K562 (cell line): ENCODE measurements at regions not wholly inside any gene's neighbourhood (a gene's known extent, or its start where the extent isn't known, plus 50 kb on each side); places are given as distances from the start of the nearest gene placed in this dataset.

Source experiments
- ATAC-seq: fragments of 200-7000 bp; cut with Tn5 transposase; 3 replicates; pipeline ENCODE4 v1.9.1; 2020; ENCODE audit warnings: moderate library complexity
- BruUV-seq: library from RNA; stranded (reverse); fragments of 400-500 nt; replicated peaks from 2 replicates; lab custom pipeline; 2021; lab: Mats Ljungman, UMichigan
- CTCF ChIA-PET: fragments of 300-600 bp; formaldehyde crosslinking; extraction: SDS; loops from one replicate; lab custom pipeline; 2021; ENCODE audit warnings: low intra/inter-chr PET ratio; lab: Yijun Ruan, JAX
- POLR2A ChIA-PET: fragments of 300-600, 350-650 bp; sonication (Branson Sonifier 250); formaldehyde crosslinking; extraction: SDS; loops from one replicate; lab custom pipeline; 2021; ENCODE audit warnings: antibody characterized with exemption, inconsistent platforms; lab: Yijun Ruan, JAX
- DNase-seq, 4 experiments: peaks; one replicate each; pipeline versions ENCODE4 v3.0.0 to v3.0.0-alpha.2; 2011 to 2018; ENCODE audit warnings: low spot score in 3 of 4, mixed read lengths in 3 of 4; ENCODE audit errors: extremely low read depth in 1 of 4
- FAIRE-seq: peaks from 2 replicates; lab custom pipeline; 2011; peaks lifted over from hg19 to GRCh38; lab: Jason Lieb, UNC
- H2AFZ ChIP-seq: 2 replicates; pipeline ENCODE4 v1.6.0; 2011; ENCODE audit warnings: low read depth, low read length, control low read depth, inconsistent platforms
- H3K27ac ChIP-seq: fragments of 200-600 bp; 3 replicates; pipeline ENCODE4 v1.8.0; 2011; ENCODE audit warnings: low read depth, mild to moderate bottlenecking, control low read depth, inconsistent platforms, low read length, moderate library complexity, mixed read lengths; ENCODE audit errors: extremely low read depth
- H3K27me3 ChIP-seq, 2 experiments: fragments of 300-600 bp in 1 of 2; 2 replicates in 1 of 2; 3 replicates in 1 of 2; pipeline versions ENCODE4 v1.6.0 to v1.8.0; 2011; ENCODE audit warnings: inconsistent platforms in 2 of 2, low read length in 2 of 2, mild to moderate bottlenecking in 1 of 2, mixed read lengths in 1 of 2, moderate library complexity in 1 of 2; ENCODE audit not compliant: control insufficient read depth in 2 of 2, insufficient read depth in 2 of 2
- H3K36me3 ChIP-seq: fragments of 300-600 bp; 3 replicates; pipeline ENCODE4 v1.8.0; 2011; ENCODE audit warnings: mild to moderate bottlenecking, low read length, inconsistent platforms; ENCODE audit not compliant: control insufficient read depth, insufficient read depth
- H3K4me1 ChIP-seq, 2 experiments: fragments of 200-600 bp in 1 of 2; replicated peaks in 1 of 2; 2 replicates in 1 of 2; 3 replicates in 1 of 2; pipeline versions ENCODE4 v1.5.1 to v1.8.0; 2011; ENCODE audit warnings: inconsistent platforms in 2 of 2, low read length in 2 of 2, mild to moderate bottlenecking in 1 of 2, mixed read lengths in 1 of 2, moderate library complexity in 1 of 2; ENCODE audit not compliant: control insufficient read depth in 2 of 2, insufficient read depth in 2 of 2
- H3K4me2 ChIP-seq: 2 replicates; pipeline ENCODE4 v1.6.1; 2011; ENCODE audit warnings: low read length, control low read depth, inconsistent platforms, mixed read lengths; ENCODE audit not compliant: insufficient read depth
- H3K4me3 ChIP-seq: fragments of 200-600 bp; sonication (generic), shearing (Covaris generic); 2 replicates; pipeline ENCODE4 v1.5.1; 2016; ENCODE audit warnings: control low read depth, inconsistent platforms
- H3K79me2 ChIP-seq: fragments of 200-600 bp; 3 replicates; pipeline ENCODE4 v1.8.0; 2011; ENCODE audit warnings: low read length, inconsistent platforms; ENCODE audit not compliant: control insufficient read depth, insufficient read depth
- H3K9ac ChIP-seq, 2 experiments: 2 replicates each; pipeline versions ENCODE4 v1.6.0 to v1.6.1; 2011; ENCODE audit warnings: low read depth in 2 of 2, low read length in 2 of 2, control low read depth in 1 of 2, inconsistent platforms in 1 of 2, mild to moderate bottlenecking in 1 of 2, mixed read lengths in 1 of 2; ENCODE audit not compliant: insufficient read depth in 1 of 2
- H3K9me1 ChIP-seq: one replicate; pipeline ENCODE4 v1.6.0; 2011; ENCODE audit warnings: inconsistent platforms, mild to moderate bottlenecking, low read length, moderate library complexity; ENCODE audit not compliant: control insufficient read depth, insufficient read depth
- H3K9me3 ChIP-seq: replicated peaks from 2 replicates; pipeline ENCODE4 v1.5.1; 2011; ENCODE audit warnings: low read depth, low read length, inconsistent platforms; ENCODE audit not compliant: control insufficient read depth, insufficient read depth
- H4K20me1 ChIP-seq: replicated peaks from 2 replicates; pipeline ENCODE4 v1.6.1; 2011; ENCODE audit warnings: low read length, inconsistent platforms, mixed read lengths; ENCODE audit not compliant: control insufficient read depth, insufficient read depth
- BCOR ChIP-seq: fragments of 450-650 bp; IDR thresholded peaks from 2 replicates; pipeline ENCODE4 v1.6.1; 2016
- BRD4 ChIP-seq: fragments of 200-600 bp; sonication (generic); IDR thresholded peaks from 2 replicates; pipeline ENCODE4 v1.6.1; 2017; ENCODE audit warnings: inconsistent platforms
- CEBPB ChIP-seq: fragments of 450-650 bp; IDR thresholded peaks from 2 replicates; pipeline ENCODE4 v1.6.1; 2016; ENCODE audit warnings: missing genetic modification characterization, missing compliant biosample characterization
- CHCHD3 ChIP-seq: fragments of 250-450 bp; sonication (Bioruptor Pico); IDR thresholded peaks from 2 replicates; pipeline ENCODE4 v2.1.2; 2022; ENCODE audit warnings: mild to moderate bottlenecking
- ERF ChIP-seq: fragments of 450-650 bp; formaldehyde crosslinking; IDR thresholded peaks from 2 replicates; pipeline ENCODE4 v1.4.0; 2020; ENCODE audit warnings: mild to moderate bottlenecking, mixed read lengths
- KDM1A ChIP-seq, 2 experiments: fragments of 450-650 bp; IDR thresholded peaks; 2 replicates each; pipeline ENCODE4 v1.6.1; 2016; ENCODE audit warnings: mild to moderate bottlenecking in 2 of 2
- MCM3 ChIP-seq: fragments of 450-650 bp; IDR thresholded peaks from 2 replicates; pipeline ENCODE4 v1.6.1; 2016
- RFX7 ChIP-seq: fragments of 250-450 bp; sonication (Bioruptor Pico); IDR thresholded peaks from 2 replicates; pipeline ENCODE4 v1.5.1; 2021; ENCODE audit warnings: mild to moderate bottlenecking
- SPI1 ChIP-seq: IDR thresholded peaks from 2 replicates; pipeline ENCODE4 v1.6.1; 2011; ENCODE audit warnings: low read depth, low read length, control low read depth, borderline replicate concordance
- TBL1XR1 ChIP-seq, 2 experiments: IDR thresholded peaks; 2 replicates each; pipeline ENCODE4 v1.6.1; 2012; ENCODE audit warnings: improper control_type of control experiment in 2 of 2, low read length in 2 of 2, mild to moderate bottlenecking in 1 of 2
- ZNF277 ChIP-seq: fragments of 250-450 bp; sonication (Bioruptor Pico); IDR thresholded peaks from 2 replicates; pipeline ENCODE4 v1.8.0; 2022; ENCODE audit warnings: inconsistent platforms, mild to moderate bottlenecking, moderate library complexity, borderline replicate concordance
- WGBS: fragments of 100-300 bp; shearing (Covaris generic); methylation state at CpG from one replicate; pipeline ENCODE4 v1.1.6; 2016; ENCODE audit warnings: low coverage, mixed read lengths; ENCODE audit not compliant: insufficient coverage; ENCODE audit errors: missing lambda C conversion rate; 5-methylcytosine and 5-hydroxymethylcytosine counted together
- in situ Hi-C: fragments of 300-500 bp; cut with MboI; formaldehyde crosslinking; loops from 4 replicates; pipeline ENCODE4 v1.15.0; 2018; ENCODE audit warnings: inconsistent platforms, mixed read lengths
- intact Hi-C: fragments of 100-400 bp; cut with micrococcal nuclease; formaldehyde crosslinking; loops from 2 replicates; pipeline ENCODE4 v1.14.2; 2022
- TF ChIP-seq, protein P1 (sequence below): IDR thresholded peaks from 2 replicates; pipeline ENCODE4 v1.6.1; 2011; ENCODE audit warnings: borderline replicate concordance, low read depth, mild to moderate bottlenecking, moderate library complexity, low read length; ENCODE audit not compliant: insufficient read depth, poor library complexity, severe bottlenecking

DNA sequence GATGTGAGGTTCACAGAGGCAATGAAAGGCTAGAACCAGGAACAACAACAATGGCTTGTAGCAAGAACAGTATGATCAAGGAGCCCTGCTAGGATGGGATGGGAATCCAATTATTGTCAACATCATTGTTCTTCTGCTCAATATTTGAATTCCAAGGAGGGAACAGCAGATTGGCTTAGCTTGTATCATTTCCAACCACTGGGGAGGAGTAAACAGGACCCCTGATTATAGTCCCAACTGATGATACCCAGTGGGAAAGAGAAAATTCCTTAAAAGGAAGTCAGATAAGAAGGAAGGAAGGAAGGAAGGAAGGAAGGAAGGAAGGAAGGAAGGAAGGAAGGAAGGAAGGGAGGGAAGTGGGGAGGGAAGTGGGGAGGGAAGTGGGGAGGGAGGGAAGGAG is 69.5 kb upstream of the ZC3H12C start (continued):
- TF ChIP-seq CHCHD3 (CRISPR knock-in tag) (no peak), RFX7 (no peak), BRD4 (no peak), ERF (no peak)
- TF ChIP-seq, protein P1, sequence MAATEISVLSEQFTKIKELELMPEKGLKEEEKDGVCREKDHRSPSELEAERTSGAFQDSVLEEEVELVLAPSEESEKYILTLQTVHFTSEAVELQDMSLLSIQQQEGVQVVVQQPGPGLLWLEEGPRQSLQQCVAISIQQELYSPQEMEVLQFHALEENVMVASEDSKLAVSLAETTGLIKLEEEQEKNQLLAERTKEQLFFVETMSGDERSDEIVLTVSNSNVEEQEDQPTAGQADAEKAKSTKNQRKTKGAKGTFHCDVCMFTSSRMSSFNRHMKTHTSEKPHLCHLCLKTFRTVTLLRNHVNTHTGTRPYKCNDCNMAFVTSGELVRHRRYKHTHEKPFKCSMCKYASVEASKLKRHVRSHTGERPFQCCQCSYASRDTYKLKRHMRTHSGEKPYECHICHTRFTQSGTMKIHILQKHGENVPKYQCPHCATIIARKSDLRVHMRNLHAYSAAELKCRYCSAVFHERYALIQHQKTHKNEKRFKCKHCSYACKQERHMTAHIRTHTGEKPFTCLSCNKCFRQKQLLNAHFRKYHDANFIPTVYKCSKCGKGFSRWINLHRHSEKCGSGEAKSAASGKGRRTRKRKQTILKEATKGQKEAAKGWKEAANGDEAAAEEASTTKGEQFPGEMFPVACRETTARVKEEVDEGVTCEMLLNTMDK: no peak
- TF ChIP-seq, all 486 proteins: peak for 0

GRCh38 chr11:110026858-110027626 is 66.2 kb upstream of the ZC3H12C start:
- Histone ChIP-seq H3K4me1 (no peaks in the 10 kb centered on the region), H3K27ac (no peak overlapping the region), H3K9ac (no peak overlapping the region), H3K4me3 (no peak overlapping the region), H3K27me3 (no peaks in the 10 kb centered on the region), H3K4me2 (no peak overlapping the region), H3K9me3 (no peaks in the 10 kb centered on the region), H4K20me1 (no peaks in the 10 kb centered on the region), H3K79me2 (no peaks in the 10 kb centered on the region), H2AFZ (no peak overlapping the region), H3K36me3 (no peaks in the 10 kb centered on the region), H3K9me1 (no peaks in the 10 kb centered on the region)
- no peak for DNase-seq
- POLR2A ChIA-PET: no interaction called here
- intact Hi-C loops (no loop called here), in situ Hi-C loops (no loop called here)
- no TSS peak for BruUV-seq
- no peak for TF ChIP-seq TBL1XR1 (IDR thresholded peaks at IDR 0.05; ENCODE audit: low read length in 2 of 2)
- TF ChIP-seq MCM3: no peak
- peak; percentile 6; the same call in 1 of the 2 replicates for TF ChIP-seq SPI1
- TF ChIP-seq ZNF277 (CRISPR knock-in tag): no peak
- no peak for TF ChIP-seq BCOR
- no peak for TF ChIP-seq CEBPB (tag)
- no peak for TF ChIP-seq KDM1A (IDR thresholded peaks at IDR 0.05)
- CTCF ChIA-PET: no interaction called here
- ATAC-seq: no peak
- no peak for FAIRE-seq
- WGBS: 18% methylated on average over 2 of the region's 2 CpGs
